WERI-Rb-1 (cell line): ENCODE measurements at regions not wholly inside any gene's neighbourhood (a gene's known extent, or its start where the extent isn't known, plus 50 kb on each side); places are given as distances from the start of the nearest gene placed in this dataset.

Experiments used
- DNase-seq: peaks from one replicate; pipeline ENCODE4 v3.0.0-alpha.2; 2020
- H3K27ac ChIP-seq: fragments of 250-450 bp; sonication (Bioruptor Pico); 2 replicates; pipeline ENCODE4 v1.5.1; 2020; ENCODE audit warnings: mild to moderate bottlenecking, moderate library complexity
- H3K27me3 ChIP-seq: fragments of 250-450 bp; sonication (Bioruptor Pico); 2 replicates; pipeline ENCODE4 v1.5.1; 2021; ENCODE audit warnings: mild to moderate bottlenecking, low read depth, moderate library complexity; ENCODE audit not compliant: insufficient read depth, severe bottlenecking
- H3K36me3 ChIP-seq: fragments of 250-450 bp; sonication (Bioruptor Pico); 2 replicates; pipeline ENCODE4 v1.5.1; 2020; ENCODE audit warnings: mild to moderate bottlenecking, moderate library complexity
- H3K4me3 ChIP-seq: 2 replicates; pipeline ENCODE4 v1.5.1; 2011; ENCODE audit warnings: low read depth, mild to moderate bottlenecking, control low read depth, low read length
- H3K9me3 ChIP-seq: fragments of 250-450 bp; sonication (Bioruptor Pico); 2 replicates; pipeline ENCODE4 v1.5.1; 2021; ENCODE audit warnings: mild to moderate bottlenecking, moderate library complexity; ENCODE audit not compliant: severe bottlenecking
- TF ChIP-seq, protein P1 (sequence below): IDR thresholded peaks from 2 replicates; pipeline ENCODE4 v1.5.1; 2011; ENCODE audit warnings: low read depth, mild to moderate bottlenecking, control low read depth, inconsistent platforms, low read length

DNA sequence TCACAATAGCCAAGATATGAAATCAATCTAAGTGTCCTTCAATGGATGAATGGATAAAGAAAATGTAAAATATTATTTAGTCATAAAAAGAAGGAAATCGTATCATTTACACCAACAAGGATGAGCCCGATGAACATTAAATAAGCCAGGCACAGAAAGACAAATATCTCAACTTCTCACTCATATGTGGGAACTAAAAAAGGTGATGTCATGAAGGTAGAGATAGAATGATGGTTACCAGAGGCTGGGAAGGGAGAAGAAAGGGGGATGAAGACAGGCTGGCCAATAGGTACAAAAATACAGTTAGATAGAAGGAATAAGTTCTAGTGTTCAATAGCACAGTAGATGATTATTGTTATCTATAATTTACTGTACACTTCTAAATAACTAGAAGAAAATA lies 94.9 kb upstream of the RAP1B start:
- TF ChIP-seq, protein P1, sequence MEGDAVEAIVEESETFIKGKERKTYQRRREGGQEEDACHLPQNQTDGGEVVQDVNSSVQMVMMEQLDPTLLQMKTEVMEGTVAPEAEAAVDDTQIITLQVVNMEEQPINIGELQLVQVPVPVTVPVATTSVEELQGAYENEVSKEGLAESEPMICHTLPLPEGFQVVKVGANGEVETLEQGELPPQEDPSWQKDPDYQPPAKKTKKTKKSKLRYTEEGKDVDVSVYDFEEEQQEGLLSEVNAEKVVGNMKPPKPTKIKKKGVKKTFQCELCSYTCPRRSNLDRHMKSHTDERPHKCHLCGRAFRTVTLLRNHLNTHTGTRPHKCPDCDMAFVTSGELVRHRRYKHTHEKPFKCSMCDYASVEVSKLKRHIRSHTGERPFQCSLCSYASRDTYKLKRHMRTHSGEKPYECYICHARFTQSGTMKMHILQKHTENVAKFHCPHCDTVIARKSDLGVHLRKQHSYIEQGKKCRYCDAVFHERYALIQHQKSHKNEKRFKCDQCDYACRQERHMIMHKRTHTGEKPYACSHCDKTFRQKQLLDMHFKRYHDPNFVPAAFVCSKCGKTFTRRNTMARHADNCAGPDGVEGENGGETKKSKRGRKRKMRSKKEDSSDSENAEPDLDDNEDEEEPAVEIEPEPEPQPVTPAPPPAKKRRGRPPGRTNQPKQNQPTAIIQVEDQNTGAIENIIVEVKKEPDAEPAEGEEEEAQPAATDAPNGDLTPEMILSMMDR = no peak
- no peak for DNase-seq

DNA sequence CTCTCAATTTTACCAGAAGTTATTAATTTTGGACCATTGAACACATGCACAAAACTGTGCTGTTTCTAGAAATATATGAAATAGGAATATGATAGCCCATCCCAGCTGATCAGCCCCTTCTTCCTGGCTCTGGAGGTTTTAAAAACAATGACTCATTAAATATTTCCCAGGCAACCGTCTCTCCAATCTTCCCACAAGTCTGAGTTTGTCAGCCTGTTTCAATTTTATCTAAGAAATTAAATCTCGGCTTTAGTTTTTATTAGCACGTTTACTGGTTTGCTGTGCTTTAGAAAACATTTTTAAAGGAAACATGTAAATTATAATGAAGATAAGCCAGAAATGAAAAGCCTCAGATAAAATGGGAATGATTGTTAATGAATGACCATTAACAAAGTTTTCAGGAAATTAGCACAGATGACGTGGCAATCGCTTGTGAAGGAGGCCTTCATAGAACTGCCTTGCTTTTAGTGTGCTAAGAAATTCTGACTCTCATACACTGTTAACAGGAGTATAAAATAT lies 89.3 kb upstream of the RAP1B start:
- Histone ChIP-seq H3K36me3 (no peaks in the 10 kb centered on the region), H3K27me3 (no peaks in the 10 kb centered on the region), H3K27ac (no peak overlapping the region), H3K4me3 (no peak overlapping the region), H3K9me3 (no peaks in the 10 kb centered on the region)
- TF ChIP-seq, protein P1 = no peak
- DNase-seq = no peak

More for the DNA sequence above, 94.9 kb upstream of the RAP1B start:
- H3K4me3 ChIP-seq = no peak overlapping the region
- no peaks in the 10 kb centered on the region for H3K27me3 ChIP-seq
- H3K36me3 ChIP-seq = no peaks in the 10 kb centered on the region
- H3K27ac ChIP-seq = no peak overlapping the region
- H3K9me3 ChIP-seq = no peaks in the 10 kb centered on the region

GRCh38 chr12:68521848-68522502 lies 88.7 kb upstream of the RAP1B start:
- H3K27me3 ChIP-seq = no peaks in the 10 kb centered on the region
- DNase-seq = no peak
- no peaks in the 10 kb centered on the region for H3K36me3 ChIP-seq
- H3K4me3 ChIP-seq = no peak overlapping the region
- TF ChIP-seq, protein P1 = no peak
- H3K27ac ChIP-seq = no peak overlapping the region
- no peaks in the 10 kb centered on the region for H3K9me3 ChIP-seq

- Histone ChIP-seq H3K27ac (no peak overlapping the region), H3K4me3 (no peak overlapping the region), H3K9me3 (no peaks in the 10 kb centered on the region), H3K36me3 (no peaks in the 10 kb centered on the region), H3K27me3 (no peaks in the 10 kb centered on the region)
- TF ChIP-seq, protein P1 = no peak
- no peak for DNase-seq
Measured at GRCh38 chr12:68529466-68529865, 81.2 kb upstream of the RAP1B start.

GRCh38 chr12:68529869-68530268 lies 80.8 kb upstream of the RAP1B start:
- TF ChIP-seq, protein P1 = no peak
- no peak overlapping the region for H3K4me3 ChIP-seq

DNA sequence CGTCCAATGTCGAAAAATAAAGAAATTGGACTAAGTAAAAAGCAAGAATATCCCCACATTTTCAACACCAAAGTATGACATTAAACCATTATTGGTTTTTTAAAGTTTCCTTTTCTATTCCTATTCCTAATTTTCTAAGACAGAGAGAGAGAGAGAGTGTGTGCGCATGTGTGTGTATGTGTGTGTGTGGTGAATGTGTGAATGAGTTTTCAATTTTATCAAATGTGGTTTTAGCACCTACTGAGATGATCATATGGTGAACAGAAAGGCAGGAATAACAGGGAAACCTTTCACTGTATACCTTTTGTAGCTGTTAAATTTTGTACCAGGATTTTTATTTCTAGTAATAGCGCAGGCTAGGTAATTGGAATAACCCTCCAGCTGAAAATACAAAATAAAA lies 80.4 kb upstream of the RAP1B start:
- H3K27me3 ChIP-seq = no peaks in the 10 kb centered on the region
- DNase-seq = no peak
- no peak overlapping the region for H3K27ac ChIP-seq
- no peaks in the 10 kb centered on the region for H3K36me3 ChIP-seq
- H3K4me3 ChIP-seq = no peak overlapping the region
- TF ChIP-seq, protein P1 = no peak
- no peaks in the 10 kb centered on the region for H3K9me3 ChIP-seq

More at GRCh38 chr12:68529869-68530268, 80.8 kb upstream of the RAP1B start:
- no peak for DNase-seq
- H3K27me3 ChIP-seq = no peaks in the 10 kb centered on the region
- H3K36me3 ChIP-seq = no peaks in the 10 kb centered on the region
- no peaks in the 10 kb centered on the region for H3K9me3 ChIP-seq
- no peak overlapping the region for H3K27ac ChIP-seq
